NCI-H2107 (cell line): ENCODE measurements at regions not wholly inside any gene's neighbourhood (a gene's known extent, or its start where the extent isn't known, plus 50 kb on each side); places are given as distances from the start of the nearest gene placed in this dataset.

Experiments used
- DNase-seq: peaks from one replicate; lab custom pipeline; 2025; lab: John Stamatoyannopoulos, UW

GRCh38 chr2:18253686-18254197 lies 306.7 kb downstream of the RDH14 start:
- no peak for DNase-seq

- DNase-seq = no peak
These were observed 309.0 kb downstream of the RDH14 start for GRCh38 chr2:18251486-18251885.

- no peak for DNase-seq
These were observed 313.0 kb downstream of the RDH14 start for GRCh38 chr2:18247282-18248110.

GRCh38 chr2:18245375-18245774 lies 315.1 kb downstream of the RDH14 start:
- DNase-seq = no peak

GRCh38 chr2:18244845-18245244 lies 315.6 kb downstream of the RDH14 start:
- DNase-seq = no peak

GRCh38 chr2:18243816-18244215 lies 316.6 kb downstream of the RDH14 start:
- no peak for DNase-seq

- DNase-seq = no peak
These were observed 317.7 kb downstream of the RDH14 start for GRCh38 chr2:18242716-18243115.

GRCh38 chr2:18238209-18238608 lies 322.2 kb downstream of the RDH14 start:
- DNase-seq = no peak

GRCh38 chr2:18237298-18237697 lies 323.2 kb downstream of the RDH14 start:
- DNase-seq = no peak

GRCh38 chr2:18232731-18233438 lies 327.6 kb downstream of the RDH14 start:
- no peak for DNase-seq

GRCh38 chr2:18230668-18231067 lies 329.8 kb downstream of the RDH14 start:
- no peak for DNase-seq

GRCh38 chr2:18219676-18220075 lies 340.8 kb downstream of the RDH14 start:
- DNase-seq = no peak

GRCh38 chr2:18218160-18218933 lies 339.9 kb downstream of the KCNS3 start:
- no peak for DNase-seq

- no peak for DNase-seq
These were observed 336.5 kb downstream of the KCNS3 start for GRCh38 chr2:18214936-18215335.

GRCh38 chr2:18213986-18214385 lies 335.5 kb downstream of the KCNS3 start:
- DNase-seq = no peak

- DNase-seq = no peak
These were observed 331.6 kb downstream of the KCNS3 start for GRCh38 chr2:18209934-18210639.

- DNase-seq = no peak
These were observed 330.5 kb downstream of the KCNS3 start for GRCh38 chr2:18208956-18209355.

- no peak for DNase-seq
These were observed 322.3 kb downstream of the KCNS3 start for GRCh38 chr2:18200771-18201170.

- no peak for DNase-seq
These were observed 320.2 kb downstream of the KCNS3 start for GRCh38 chr2:18198677-18199076.

GRCh38 chr2:18194161-18194560 lies 315.7 kb downstream of the KCNS3 start:
- no peak for DNase-seq

- DNase-seq = no peak
These were observed 308.5 kb downstream of the KCNS3 start for GRCh38 chr2:18186816-18187613.
